GM12878 (cell line): ENCODE measurements at regions not wholly inside any gene's neighbourhood (a gene's known extent, or its start where the extent isn't known, plus 50 kb on each side); places are given as distances from the start of the nearest gene placed in this dataset.

Experiments
- ATAC-seq: fragments of 200-7000 bp; cut with Tn5 transposase; 3 replicates; pipeline ENCODE4 v1.9.1; 2020; ENCODE audit warnings: mild to moderate bottlenecking, moderate library complexity
- BruUV-seq: library from RNA; stranded (reverse); fragments of 400-500 nt; replicated peaks from 2 replicates; lab custom pipeline; 2021; lab: Mats Ljungman, UMichigan
- CTCF ChIA-PET: fragments of 300-600 bp; sonication (Branson Sonifier 250); formaldehyde crosslinking; extraction: SDS; loops from one replicate; lab custom pipeline; 2021; ENCODE audit warnings: inconsistent platforms; lab: Yijun Ruan, JAX
- POLR2A ChIA-PET: fragments of 350-600 bp; formaldehyde crosslinking; extraction: SDS; loops from one replicate; lab custom pipeline; 2021; ENCODE audit warnings: inconsistent platforms; lab: Charles Lee
- RAD21 ChIA-PET: fragments of 300-600 bp; sonication (Branson Sonifier 250); formaldehyde crosslinking; loops from one replicate; lab custom pipeline; 2023; ENCODE audit warnings: antibody characterized with exemption; ENCODE audit not compliant: unreplicated experiment; lab: Charles Lee
- SMC1A ChIA-PET: fragments of 300-600 bp; sonication (Branson Sonifier 250); formaldehyde crosslinking; loops from one replicate; lab custom pipeline; 2023; ENCODE audit not compliant: unreplicated experiment, uncharacterized antibody; lab: Charles Lee
- DNase-seq: peaks from one replicate; pipeline ENCODE4 v3.0.0-alpha.2; 2011; ENCODE audit warnings: low read depth, low spot score
- FAIRE-seq: peaks from 3 replicates; lab custom pipeline; 2011; peaks lifted over from hg19 to GRCh38; lab: Jason Lieb, UNC
- H2AFZ ChIP-seq: 2 replicates; pipeline ENCODE4 v1.6.0; 2011; ENCODE audit warnings: low read depth, low read length, control low read depth; ENCODE audit not compliant: control insufficient read depth
- H3K27ac ChIP-seq: 2 replicates; pipeline ENCODE4 v1.5.1; 2011; ENCODE audit warnings: control low read depth; ENCODE audit not compliant: control insufficient read depth, insufficient read depth
- H3K27me3 ChIP-seq, 2 experiments: replicated peaks in 1 of 2; 2 replicates each; pipeline versions ENCODE4 v1.6.0 to v1.6.1; 2011; ENCODE audit warnings: low read length in 1 of 2; ENCODE audit not compliant: control insufficient read depth in 2 of 2, insufficient read depth in 2 of 2
- H3K36me3 ChIP-seq, 2 experiments: 2 replicates each; pipeline ENCODE4 v1.5.1; 2011; ENCODE audit warnings: low read length in 1 of 2; ENCODE audit not compliant: control insufficient read depth in 2 of 2, insufficient read depth in 2 of 2
- H3K4me1 ChIP-seq: 2 replicates; pipeline ENCODE4 v1.6.1; 2011; ENCODE audit warnings: mild to moderate bottlenecking, low read length, moderate library complexity, mixed read lengths; ENCODE audit not compliant: control insufficient read depth, insufficient read depth
- H3K4me2 ChIP-seq: 2 replicates; pipeline ENCODE4 v1.6.0; 2011; ENCODE audit warnings: control low read depth; ENCODE audit not compliant: control insufficient read depth, insufficient read depth
- H3K4me3 ChIP-seq: fragments of 200-600 bp; sonication (generic); 2 replicates; pipeline ENCODE4 v1.5.1; 2016
- H3K79me2 ChIP-seq: 2 replicates; pipeline ENCODE4 v1.6.0; 2011; ENCODE audit warnings: low read length; ENCODE audit not compliant: control insufficient read depth, insufficient read depth
- H3K9ac ChIP-seq: 2 replicates; pipeline ENCODE4 v1.8.0; 2011; ENCODE audit warnings: low read length, control low read depth, mixed read lengths; ENCODE audit not compliant: control insufficient read depth, insufficient read depth
- H3K9me3 ChIP-seq: replicated peaks from 3 replicates; pipeline ENCODE4 v1.5.1; 2011; ENCODE audit warnings: mild to moderate bottlenecking, low read length; ENCODE audit not compliant: control insufficient read depth, insufficient read depth
- H4K20me1 ChIP-seq: 2 replicates; pipeline ENCODE4 v1.6.0; 2011; ENCODE audit not compliant: control insufficient read depth, insufficient read depth
- BCL11A ChIP-seq: IDR thresholded peaks from 2 replicates; pipeline ENCODE4 v1.6.1; 2011; ENCODE audit warnings: low read depth, low read length
- ETV6 ChIP-seq, 2 experiments: fragments of 450-650 bp in 1 of 2; IDR thresholded peaks in 1 of 2; conservative IDR thresholded peaks in 1 of 2; 2 replicates each; pipeline ENCODE4 v1.6.1; 2014; ENCODE audit warnings: antibody characterized with exemption in 1 of 2, borderline replicate concordance in 1 of 2, low read depth in 1 of 2, mild to moderate bottlenecking in 1 of 2, moderate library complexity in 1 of 2
- NBN ChIP-seq: fragments of 450-650 bp; IDR thresholded peaks from 2 replicates; pipeline ENCODE4 v1.6.1; 2016
- NFYB ChIP-seq: IDR thresholded peaks from 2 replicates; pipeline ENCODE4 v1.6.1; 2011; ENCODE audit warnings: low read depth, mild to moderate bottlenecking, low read length, improper control_type of control experiment, moderate library complexity; ENCODE audit not compliant: insufficient read depth
- STAT3 ChIP-seq: IDR thresholded peaks from 2 replicates; pipeline ENCODE4 v1.6.1; 2011; ENCODE audit warnings: low read depth, low read length, improper control_type of control experiment
- USF1 ChIP-seq: IDR thresholded peaks from 2 replicates; pipeline ENCODE4 v1.6.1; 2011; ENCODE audit warnings: borderline replicate concordance, low read depth, mild to moderate bottlenecking, moderate library complexity, mixed read lengths, low read length; ENCODE audit not compliant: insufficient read depth; ENCODE audit errors: extremely low read length
- WRNIP1 ChIP-seq: IDR thresholded peaks from 2 replicates; pipeline ENCODE4 v1.6.1; 2011; ENCODE audit warnings: low read depth, low read length, improper control_type of control experiment, borderline replicate concordance
- ZNF274 ChIP-seq: IDR thresholded peaks from one replicate; pipeline ENCODE4 v1.8.0; 2011; ENCODE audit not compliant: insufficient read length, insufficient read depth
- WGBS: methylation state at CpG from one replicate; pipeline ENCODE4 v1.1.6; 2016; ENCODE audit warnings: low lambda C conversion rate; ENCODE audit not compliant: insufficient replicate concordance, insufficient coverage; ENCODE audit errors: missing lambda C conversion rate; 5-methylcytosine and 5-hydroxymethylcytosine counted together
- in situ Hi-C: fragments of 300-500 bp; cut with MboI; formaldehyde crosslinking; loops from 9 replicates; pipeline ENCODE4 v1.14.3; 2018; ENCODE audit warnings: mixed read lengths
- intact Hi-C: fragments of 100-400 bp; cut with micrococcal nuclease; formaldehyde crosslinking; loops from one replicate; pipeline ENCODE4 v1.14.2; 2022; ENCODE audit not compliant: unreplicated experiment

GRCh38 chr3:40862946-40863345 lies 336.4 kb upstream of the CTNNB1 start:
- ChIA-PET RAD21 (no interaction called here), POLR2A (no interaction called here), SMC1A (interaction anchor here (1.7 kb wide), 1 partner anchor 9 kb away, joined by 3 read pairs; no protein-coding TSS in a partner anchor), CTCF (no interaction called here)
- H3K4me1 ChIP-seq: no peaks in the 10 kb centered on the region
- H3K4me2 ChIP-seq: no peak overlapping the region
- H3K9me3 ChIP-seq: no peaks in the 10 kb centered on the region; the same call in 2 of the 3 replicates
- no peak overlapping the region for H3K9ac ChIP-seq
- whole genome bisulfite sequencing: 39% methylated on average over 2 of the region's 2 CpGs
- H2AFZ ChIP-seq: no peak overlapping the region
- intact Hi-C loops: no loop called here
- in situ Hi-C loops: no loop called here
- H3K27me3 ChIP-seq: no peaks in the 10 kb centered on the region
- no TSS peak for BruUV-seq
- TF ChIP-seq BCL11A (no peak), WRNIP1 (no peak), NBN (no peak), ZNF274 (no peak), USF1 (no peak), NFYB (no peak)
- ATAC-seq: no peak
- no peak overlapping the region for H3K27ac ChIP-seq
- H4K20me1 ChIP-seq: no peaks in the 10 kb centered on the region
- no peaks in the 10 kb centered on the region for H3K36me3 ChIP-seq
- no peak for FAIRE-seq
- DNase-seq: no peak
- H3K4me3 ChIP-seq: no peak overlapping the region
- no peaks in the 10 kb centered on the region for H3K79me2 ChIP-seq

- no peak overlapping the region for H2AFZ ChIP-seq
- H3K27me3 ChIP-seq: no peaks in the 10 kb centered on the region
- 68% methylated on average over 3 of the region's 3 CpGs for WGBS
- intact Hi-C loops: no loop called here
- POLR2A ChIA-PET: no interaction called here
- DNase-seq (no peak), ATAC-seq (no peak), FAIRE-seq (no peak)
- no peak overlapping the region for H3K4me3 ChIP-seq
- CTCF ChIA-PET: interaction anchor here (0.7 kb wide), 1 partner anchor 593 kb away, joined by 3 read pairs; no protein-coding TSS in a partner anchor
- RAD21 ChIA-PET: no interaction called here
- TF ChIP-seq ETV6 (conservative IDR thresholded peaks at IDR 0.05 in 1 of 2, IDR thresholded peaks at IDR 0.05 in 1 of 2; ENCODE audit: borderline replicate concordance in 1 of 2, low read depth in 1 of 2): no peak
- no peak for TF ChIP-seq STAT3
- H3K9me3 ChIP-seq: no peaks in the 10 kb centered on the region; the same call in 2 of the 3 replicates
- no peaks in the 10 kb centered on the region for H3K4me1 ChIP-seq
- BruUV-seq: no TSS peak
- H3K79me2 ChIP-seq: no peaks in the 10 kb centered on the region
- no peaks in the 10 kb centered on the region for H4K20me1 ChIP-seq
- no peak overlapping the region for H3K9ac ChIP-seq
- in situ Hi-C loops: no loop called here
- H3K36me3 ChIP-seq: no peaks in the 10 kb centered on the region
- SMC1A ChIA-PET: no interaction called here
- no peak overlapping the region for H3K27ac ChIP-seq
- H3K4me2 ChIP-seq: no peak overlapping the region
These were observed 335.0 kb upstream of the CTNNB1 start for GRCh38 chr3:40864146-40864782.
